ENCODE measurements at regions not wholly inside any gene's neighbourhood (a gene's known extent, or its start where the extent isn't known, plus 50 kb on each side); places are given as distances from the start of the nearest gene placed in this dataset.
"Not testable (repeated sequence)": the region's sequence is repeated elsewhere in the genome, so short reads cannot be mapped to it uniquely, and the experiment has no call there.

DNA sequence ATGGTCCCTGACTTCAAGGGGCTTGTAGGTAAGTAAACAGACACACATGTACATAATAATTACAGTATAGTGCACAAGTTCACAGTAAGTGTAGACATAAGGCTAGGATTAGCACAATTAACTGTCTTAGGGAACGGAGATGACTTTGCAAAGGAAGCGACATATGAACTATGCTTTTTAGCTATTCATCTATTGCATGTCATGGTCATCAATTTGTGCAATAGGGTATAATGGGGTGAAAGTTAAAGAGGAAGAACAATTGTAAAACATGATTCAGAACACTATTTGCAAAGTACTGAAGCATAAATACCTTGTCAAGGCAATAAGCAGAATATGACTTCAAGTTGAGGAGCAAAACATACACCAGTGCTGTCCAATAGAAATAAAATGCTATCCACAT is 112.3 kb upstream of the SLC8A1 start:
- DNase-seq (ENCODE audit: low spot score) = no peak

DNA sequence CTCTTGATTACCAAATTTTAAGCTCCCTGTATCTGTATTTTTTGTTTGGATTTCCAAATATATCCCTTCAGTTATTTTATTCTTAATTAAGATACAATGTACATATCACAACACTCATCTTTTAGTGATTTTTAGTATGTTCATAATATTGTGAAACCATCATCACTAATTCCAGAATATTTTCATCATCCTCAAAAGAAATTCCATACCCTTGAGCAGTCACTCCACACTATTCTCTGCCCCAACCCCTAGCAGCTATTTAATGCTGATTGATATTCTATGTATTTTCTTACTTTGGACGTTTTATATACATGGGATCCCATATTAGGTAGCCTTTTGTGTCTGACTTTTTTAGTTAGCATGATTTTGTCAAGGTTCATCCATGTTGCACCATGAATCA is 127.4 kb upstream of the SLC8A1 start:
- DNase-seq (ENCODE audit: low spot score) = no peak

DNA sequence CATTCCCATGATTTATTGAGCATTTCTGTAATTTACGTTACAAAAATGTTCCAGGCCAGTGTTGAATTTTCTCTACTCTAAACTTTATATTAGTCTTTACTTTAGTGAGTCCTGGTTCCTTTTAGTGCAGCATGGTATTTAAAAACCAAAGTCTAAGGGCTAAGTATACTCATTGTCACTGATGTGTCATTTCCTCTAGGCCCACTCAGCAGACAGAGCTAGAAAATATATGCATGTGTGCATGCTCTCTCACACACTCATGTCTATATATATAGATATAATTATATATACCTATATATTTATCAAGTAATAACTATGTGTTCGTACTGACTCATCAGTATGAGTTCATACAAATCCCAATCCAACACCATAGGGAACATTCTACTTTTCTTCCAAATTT is 132.5 kb upstream of the SLC8A1 start:
- no peak for DNase-seq (ENCODE audit: low spot score)

DNA sequence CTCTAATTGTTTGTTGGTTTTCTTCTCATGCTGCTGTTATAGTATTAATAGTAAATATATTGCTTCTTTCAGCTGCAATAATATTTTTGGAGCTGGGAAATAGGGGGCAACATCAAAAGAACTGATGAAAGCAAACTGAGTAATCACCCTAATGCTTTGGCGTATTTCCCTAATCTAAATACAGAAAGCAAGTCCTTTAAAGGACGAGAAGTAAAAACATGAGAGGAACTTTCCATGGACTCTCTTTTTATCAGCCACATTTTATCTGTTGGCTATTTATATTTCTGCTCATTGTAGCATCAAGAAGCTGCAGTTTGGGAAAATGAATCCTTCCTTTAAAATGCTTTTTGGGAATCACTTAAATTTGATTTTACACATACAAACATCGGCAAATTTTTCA is 139.9 kb upstream of the SLC8A1 start:
- DNase-seq (ENCODE audit: low spot score) = no peak

DNA sequence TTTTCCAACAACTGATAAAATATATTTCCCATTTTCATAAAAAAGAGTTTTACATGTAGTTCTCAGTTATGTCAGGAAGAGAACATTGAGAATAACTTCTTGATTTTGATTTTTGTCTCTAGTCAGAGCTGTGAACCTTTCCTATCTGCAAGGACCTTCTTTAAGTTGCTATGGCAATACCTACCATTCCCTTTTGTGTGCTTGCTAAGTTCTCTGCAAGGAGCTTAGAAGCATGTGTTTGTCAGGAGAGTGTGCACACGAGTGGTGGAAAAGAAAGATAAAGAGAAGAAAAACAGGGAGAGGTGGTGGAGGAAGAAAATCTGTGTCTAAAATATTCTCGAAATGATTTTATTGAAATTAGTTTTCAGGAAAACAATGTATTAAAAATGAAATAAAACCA is 140.3 kb upstream of the SLC8A1 start:
- DNase-seq (ENCODE audit: low spot score) = no peak

DNA sequence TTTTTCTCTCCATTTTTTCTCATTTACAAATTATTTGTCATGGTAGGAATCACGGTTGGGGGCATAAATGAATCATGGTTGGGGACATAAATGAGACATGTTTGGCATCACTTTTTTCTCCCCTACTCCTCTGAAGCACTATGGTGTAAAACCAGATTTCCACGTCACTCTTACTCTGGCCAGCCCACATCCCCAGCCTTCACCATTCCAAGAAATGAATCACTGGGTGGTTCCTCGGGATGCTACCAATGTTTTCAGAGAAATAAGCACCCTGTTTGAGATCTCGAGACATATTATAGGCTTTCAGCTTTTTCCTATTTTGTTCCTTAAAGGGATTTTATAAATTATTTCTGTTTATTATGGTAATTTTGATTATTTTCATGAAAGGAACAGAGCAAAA is 155.0 kb upstream of the SLC8A1 start:
- no peak for DNase-seq (ENCODE audit: low spot score)

DNA sequence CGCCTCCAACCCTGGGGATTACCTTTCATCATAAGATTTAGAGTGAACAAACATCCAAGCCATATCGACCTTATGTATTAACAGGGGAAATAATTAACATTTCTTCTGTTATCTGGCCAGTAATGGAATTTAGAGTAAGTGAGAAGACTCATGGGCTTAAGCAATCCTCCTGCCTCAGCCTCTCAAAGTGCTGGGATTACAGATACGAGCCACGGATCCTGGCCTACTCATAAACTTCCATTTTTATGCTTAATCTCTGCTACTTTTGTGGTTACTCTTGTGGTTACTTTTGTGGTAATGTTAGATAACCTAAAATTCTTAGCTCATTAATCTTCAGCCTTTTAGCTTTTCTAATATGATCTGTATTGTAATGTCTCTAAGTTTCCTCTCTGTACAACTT is 159.3 kb upstream of the SLC8A1 start:
- DNase-seq (ENCODE audit: low spot score) = no peak

DNA sequence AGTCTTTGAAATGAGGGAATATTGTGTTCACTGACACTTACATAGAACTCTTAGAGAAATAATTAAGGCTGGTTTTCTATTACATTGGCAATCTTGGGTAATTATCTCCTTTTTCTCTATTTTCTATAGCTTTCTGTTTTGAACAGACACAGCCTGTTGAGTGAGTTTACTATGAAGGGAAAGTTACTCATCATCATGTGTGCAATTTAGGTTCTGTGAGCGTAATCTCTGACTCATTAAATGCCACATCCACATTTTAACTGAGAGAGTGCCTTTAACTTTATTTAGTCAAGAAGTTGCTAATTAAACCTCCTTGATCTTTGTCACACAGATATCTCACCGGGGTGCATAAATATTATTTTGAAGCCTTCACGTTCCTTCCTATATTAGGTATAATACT is 174.0 kb upstream of the SLC8A1 start:
- DNase-seq (ENCODE audit: low spot score) = no peak

DNA sequence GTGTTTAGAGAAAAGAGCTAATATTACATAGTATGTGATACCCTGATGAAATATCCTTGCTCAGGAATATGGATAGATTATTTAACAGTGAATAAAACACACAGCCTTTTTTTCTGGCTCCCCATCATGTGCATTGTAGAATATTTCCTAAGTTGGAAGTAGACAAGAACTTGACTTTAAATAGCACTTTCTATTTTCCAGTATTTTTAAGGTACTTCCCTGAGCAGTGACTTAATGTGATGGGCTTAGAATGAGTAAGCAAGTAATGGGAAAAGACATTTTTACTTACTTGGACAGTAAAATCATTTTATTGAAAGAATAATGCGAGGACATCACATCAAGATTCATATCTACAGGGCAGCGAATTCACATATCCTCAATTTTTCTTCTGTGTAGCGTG is 176.7 kb upstream of the SLC8A1 start:
- no peak for DNase-seq (ENCODE audit: low spot score)

DNA sequence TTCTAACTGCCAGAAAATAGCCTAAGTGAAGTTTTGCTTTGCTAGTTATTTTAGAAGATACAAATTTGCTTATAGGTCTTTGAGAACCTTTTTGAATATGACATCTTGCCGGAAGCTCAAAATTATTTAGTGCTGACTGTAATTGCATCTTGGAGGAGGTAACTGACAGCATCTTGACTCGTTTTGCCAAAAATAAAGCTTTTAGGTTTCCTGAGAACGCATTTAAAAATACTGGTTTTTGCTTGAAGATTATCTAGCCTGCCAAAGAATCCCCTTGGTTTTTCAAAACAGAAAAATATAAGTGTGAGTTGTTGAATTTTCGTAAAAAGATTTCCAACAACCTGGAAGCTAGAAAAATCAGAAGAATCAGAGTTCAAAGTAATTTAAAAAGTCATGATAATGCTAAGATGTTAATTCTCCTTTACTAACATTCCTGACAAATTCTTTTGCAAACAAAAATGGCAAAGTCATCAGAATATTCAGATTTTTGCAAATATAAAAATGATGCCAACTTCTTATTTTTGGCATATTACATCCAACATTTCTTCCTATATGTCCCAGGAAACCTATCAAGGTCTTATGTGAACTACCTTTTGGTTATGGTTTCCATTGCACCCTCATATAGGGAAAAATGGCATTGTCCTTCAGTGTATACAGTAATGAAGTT is 178.0 kb upstream of the SLC8A1 start:
- no peak for DNase-seq (ENCODE audit: low spot score)

DNA sequence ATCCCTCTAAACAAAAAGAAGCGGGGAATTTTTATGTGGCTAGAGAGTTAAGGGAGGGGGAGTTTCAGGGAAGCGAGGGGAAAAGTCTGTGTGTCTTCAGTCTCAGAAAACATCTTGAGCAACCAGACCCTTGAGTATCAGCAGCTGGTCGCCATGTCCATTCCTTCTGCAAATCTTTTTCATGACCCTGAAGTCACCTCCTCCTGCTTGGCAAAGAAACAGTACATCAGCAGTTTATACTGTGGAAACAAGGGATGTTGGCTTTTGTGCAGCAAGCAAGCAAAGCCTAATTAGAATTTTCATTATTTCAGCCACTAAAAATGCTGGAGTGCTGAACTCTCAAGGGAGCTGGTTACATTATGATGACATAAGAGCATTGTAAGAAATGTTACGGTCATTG is 187.4 kb upstream of the SLC8A1 start:
- no peak for DNase-seq (ENCODE audit: low spot score)

DNA sequence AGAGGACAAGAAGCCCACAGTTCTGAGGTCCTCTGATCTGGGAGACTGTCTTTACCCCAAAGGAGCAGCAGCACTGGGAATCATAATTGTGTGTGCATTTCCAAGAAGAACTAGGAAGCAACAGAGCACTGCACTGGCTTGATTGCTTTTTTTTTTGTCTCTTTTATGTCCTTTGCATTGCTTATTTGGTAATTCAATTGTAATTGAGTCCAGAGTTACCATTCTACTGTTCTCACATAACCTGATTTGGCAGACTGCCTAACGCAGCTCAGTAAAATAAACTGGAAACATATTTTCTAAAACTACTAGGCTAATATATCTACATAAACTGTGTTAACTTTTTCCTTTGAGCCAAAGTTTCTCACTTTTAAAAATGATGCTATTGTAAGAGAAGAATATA is 190.3 kb upstream of the SLC8A1 start:
- no peak for DNase-seq (ENCODE audit: low spot score)

DNA sequence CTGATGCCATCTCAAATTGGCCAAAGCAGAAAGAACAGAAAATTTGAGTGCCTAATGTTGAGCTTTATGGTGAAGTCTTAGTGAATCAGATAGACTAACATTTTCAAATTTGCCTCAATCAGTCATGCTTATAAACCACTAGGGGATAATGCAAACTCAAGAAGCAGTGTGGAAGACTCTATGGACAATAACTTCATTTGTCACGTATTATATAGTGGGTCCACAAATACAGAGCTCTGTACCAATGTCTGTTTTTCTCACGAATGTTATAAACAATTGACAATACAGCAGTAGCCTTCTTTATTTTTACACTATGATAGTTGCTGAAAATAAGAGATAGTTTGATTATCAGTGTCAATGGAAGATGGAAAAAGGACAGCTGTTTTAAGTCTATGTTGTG is 190.8 kb upstream of the SLC8A1 start:
- DNase-seq (ENCODE audit: low spot score) = no peak

DNA sequence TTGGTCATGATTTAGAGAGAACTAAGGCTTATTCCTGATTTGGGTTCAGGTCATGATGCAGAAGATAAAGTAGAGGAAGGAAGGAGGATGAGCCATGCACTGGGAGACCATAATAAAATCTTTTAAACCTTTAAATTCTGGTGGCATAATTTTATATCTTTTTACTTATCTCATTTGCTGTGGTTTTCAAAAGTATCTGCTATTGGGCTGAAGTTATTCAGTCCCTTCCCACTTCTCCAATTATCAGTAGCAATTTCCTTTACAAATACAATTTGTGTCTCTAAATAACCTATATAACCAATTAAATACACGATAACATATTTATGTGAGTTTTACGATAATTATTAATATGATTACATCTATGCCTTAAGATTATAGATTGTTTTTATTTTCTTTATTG is 194.8 kb upstream of the SLC8A1 start:
- no peak for DNase-seq (ENCODE audit: low spot score)

DNA sequence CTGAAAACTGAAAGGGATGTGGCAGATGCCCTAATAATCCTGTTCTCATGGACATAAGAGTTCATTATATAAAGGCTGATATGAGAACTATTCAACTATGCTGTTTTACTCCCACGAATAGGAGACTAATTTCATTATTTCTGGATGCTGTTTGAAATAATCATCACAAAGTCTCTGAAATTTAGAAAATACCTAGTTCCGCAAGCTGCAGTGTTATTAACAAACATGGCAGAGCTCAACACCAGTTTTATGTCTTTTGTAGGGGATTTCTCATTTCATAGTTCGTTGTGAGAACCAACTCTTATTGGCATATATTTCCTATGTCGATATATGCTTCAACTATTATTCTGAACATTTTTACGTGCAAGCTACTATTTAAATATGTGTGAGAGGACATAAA is 200.3 kb upstream of the SLC8A1 start:
- no peak for DNase-seq (ENCODE audit: low spot score)

DNA sequence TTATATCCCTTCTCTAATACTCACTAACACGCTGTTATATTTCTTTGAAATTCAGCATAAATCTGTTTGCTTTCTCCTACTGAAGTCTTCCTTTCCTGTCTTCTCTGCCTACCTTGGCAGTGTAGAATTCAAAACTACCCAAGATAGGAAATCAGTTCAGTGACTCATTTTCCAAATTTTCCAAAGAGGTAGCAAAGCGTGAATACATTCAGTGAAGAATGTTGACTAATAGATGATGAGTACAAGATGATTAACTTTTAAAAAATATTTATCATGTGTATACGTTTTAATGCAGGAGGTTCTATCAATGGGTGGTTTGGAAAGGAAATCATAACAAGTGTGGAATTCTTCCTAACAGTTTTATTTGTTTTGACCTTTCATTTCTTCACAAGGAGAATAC is 201.9 kb upstream of the SLC8A1 start:
- no peak for DNase-seq (ENCODE audit: low spot score)

DNA sequence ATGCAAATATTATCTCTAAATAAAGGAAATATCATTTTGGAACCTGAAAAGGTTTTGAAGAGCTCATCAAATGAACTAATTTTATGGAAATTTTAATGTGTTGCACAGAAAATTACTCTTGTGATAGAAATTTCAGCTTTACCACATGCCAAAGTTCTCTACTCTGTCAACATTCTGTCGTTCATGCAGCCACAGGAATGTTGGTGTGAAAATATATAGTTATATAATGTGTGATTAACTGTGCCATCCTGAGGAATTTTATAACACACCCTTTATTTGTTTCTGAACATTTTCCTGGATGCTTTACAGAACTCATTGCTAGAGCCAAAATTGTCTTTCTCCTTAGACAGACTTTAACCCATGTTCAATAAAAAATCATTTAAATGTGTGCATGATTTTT is 202.5 kb upstream of the SLC8A1 start:
- DNase-seq (ENCODE audit: low spot score) = no peak

DNA sequence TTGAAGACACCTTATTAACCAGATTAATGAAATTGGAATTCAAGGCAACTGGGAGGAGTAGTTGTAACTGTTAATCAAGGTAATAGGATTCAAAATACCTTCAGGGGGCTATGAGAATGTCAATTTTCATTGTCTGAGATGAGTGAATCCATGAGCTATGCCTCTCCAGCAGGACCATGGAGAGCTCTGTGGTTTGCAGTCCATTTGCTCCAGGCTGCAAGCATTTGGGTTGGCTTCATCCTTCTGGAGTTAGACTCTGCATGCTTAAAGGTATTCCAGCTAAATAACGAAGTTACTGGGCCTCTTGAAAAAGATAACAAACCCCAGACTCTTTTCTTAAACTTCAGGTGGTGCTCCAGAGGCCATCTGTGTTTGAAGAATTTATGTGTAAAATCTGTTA is 207.1 kb upstream of the SLC8A1 start:
- DNase-seq (ENCODE audit: low spot score) = no peak

DNA sequence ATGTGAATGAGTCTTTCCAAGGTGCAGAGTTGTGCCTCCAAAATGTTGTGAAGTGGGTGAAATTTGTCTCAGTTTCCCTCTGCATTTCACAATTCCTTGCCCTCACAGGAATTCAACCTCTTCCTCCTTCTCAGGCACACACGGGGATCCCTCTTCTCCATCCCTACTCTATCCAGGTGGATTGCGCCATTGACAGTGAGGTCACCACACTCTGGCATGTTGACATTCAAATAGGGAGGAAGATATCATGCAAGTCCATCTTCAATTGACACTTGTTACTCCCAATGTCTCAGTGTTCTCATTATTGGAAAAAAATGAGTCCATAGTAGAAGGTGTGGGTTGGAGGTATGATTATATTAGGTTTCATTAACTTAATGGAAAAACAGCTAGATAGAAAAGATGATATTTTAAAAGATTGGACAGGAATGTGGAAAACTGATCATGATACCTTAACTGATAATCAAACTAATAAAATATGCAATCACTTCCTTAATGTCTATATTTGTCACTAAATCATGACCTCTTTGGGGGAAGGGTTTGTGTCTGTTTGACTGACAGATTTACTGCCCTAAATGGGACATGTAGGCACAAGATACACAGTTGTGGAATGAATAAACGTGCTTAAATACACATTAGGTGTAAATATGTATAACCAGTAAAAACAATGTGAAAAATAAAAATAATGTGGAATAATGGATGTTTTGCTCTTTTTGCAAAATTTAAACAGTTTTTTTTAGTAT is 213.8 kb upstream of the SLC8A1 start:
- no peak for DNase-seq (ENCODE audit: low spot score)

DNA sequence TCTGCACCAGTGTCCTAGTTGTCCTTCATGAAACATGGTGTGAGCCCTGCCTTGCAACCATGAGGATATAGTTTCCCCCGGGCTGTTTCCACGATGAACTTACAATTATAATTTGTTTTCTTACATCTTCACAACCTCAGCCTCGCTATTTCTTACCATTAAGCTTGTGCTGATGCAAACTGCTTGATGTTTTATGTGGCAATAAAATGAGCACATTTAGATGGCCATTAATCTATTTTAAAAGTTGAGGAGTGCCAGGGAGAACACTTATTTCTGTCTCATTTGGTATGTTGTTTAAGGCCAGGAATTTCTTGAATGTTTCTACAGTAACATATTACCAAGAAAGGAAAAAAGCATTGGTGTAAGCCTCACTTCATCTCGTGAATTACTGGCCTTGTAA is 214.5 kb upstream of the SLC8A1 start:
- DNase-seq (ENCODE audit: low spot score) = no peak

DNA sequence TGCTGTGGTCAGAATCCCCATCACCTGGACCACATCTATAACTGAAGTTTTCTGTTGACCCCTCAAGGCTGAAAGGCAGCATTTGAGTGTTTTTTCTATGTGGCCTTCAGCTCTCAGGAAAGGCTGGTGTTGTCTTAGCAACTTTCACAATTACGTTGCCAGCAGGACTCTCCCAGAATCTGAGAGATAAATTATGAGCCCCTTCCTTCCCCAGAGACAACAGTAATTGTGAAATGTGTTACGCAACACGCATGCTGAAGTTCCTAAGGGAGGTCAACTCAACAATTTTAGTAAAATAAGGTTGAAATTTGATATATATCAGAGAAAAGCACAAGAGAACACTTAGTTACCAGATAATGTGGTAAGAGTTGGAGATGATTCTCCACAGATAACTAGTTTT is 216.5 kb upstream of the SLC8A1 start:
- no peak for DNase-seq (ENCODE audit: low spot score)

DNA sequence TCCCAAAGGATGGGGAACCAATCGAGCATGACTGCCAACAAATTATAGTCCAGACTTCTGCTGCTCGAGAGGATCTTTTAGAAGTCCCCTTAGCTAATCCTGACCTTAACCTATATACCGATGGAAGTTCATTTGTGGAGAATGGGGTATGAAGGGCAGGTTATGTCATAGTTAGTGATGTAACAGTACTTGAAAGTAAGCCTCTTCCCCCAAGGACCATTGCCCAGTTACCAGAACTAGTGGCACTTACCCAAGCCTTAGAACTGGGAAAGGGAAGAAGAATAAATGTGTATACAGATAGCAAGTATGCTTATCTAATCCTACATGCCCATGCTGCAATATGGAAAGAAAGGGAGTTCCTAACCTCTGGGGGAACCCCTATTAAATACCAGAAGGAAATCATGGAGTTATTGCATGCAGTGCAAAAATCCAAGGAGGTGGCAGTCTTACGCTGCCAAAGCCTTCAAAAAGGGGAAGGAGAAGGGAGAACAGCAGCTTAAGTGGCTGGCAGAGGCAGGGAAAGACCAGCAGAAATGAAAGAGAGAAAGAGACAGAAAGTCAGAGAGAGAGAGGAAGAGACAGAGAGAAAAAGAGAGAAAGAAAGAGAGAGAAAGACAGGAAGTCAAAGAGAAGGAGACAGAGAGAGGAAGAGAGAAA is 224.4 kb upstream of the SLC8A1 start:
- DNase-seq (ENCODE audit: low spot score) = not testable (repeated sequence)

DNA sequence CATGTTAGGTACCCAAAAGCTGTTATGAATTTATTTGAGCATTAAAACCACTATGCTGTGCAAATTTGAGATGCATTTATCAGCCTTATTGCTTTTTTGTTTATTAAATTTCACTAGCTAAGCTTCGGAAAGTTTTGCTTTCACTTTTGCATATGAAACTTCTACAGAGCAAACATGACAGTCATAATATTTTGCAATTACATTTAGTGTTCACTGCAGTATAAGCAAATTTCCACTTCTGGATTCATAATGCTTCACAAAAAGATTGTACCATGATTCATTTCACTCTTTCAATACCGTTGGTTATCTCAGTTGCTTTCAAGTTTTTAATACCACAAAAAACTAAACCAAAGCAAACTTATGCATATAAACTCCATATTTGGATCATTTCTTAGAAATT is 228.7 kb upstream of the SLC8A1 start:
- DNase-seq (ENCODE audit: low spot score) = no peak

Measured in mesenteric fat pad (tissue), 1 donor.